ENCODE measurements at regions not wholly inside any gene's neighbourhood (a gene's known extent, or its start where the extent isn't known, plus 50 kb on each side); places are given as distances from the start of the nearest gene placed in this dataset.
A peak's percentile ranks its signal among the peaks of the same experiment; 100 is the strongest.

DNA sequence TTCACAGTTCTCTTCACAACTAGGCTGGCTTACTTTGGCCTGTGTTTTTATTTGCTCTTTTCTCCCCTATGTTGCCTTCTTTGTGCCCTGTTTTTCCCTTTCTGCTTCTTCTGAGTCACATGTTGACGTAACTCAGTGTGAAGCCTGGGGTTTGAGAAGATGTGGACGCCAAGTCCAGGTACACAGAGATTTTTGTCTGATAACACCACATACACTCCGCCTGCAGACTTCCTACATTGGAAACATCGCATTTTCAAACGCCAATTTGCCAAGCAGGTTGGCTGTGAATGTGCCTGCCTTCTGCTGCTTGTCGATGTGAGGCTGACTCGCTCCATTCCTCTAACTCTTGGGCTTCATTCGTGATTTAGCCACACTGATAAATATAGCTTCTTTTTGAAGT lies 62.6 kb upstream of the FN1 start (continued):
- TF ChIP-seq ZSCAN21 (CRISPR knock-in tag; IDR thresholded peaks at IDR 0.05; ENCODE audit: borderline replicate concordance) (no peak), ZNF496 (CRISPR knock-in tag; IDR thresholded peaks at IDR 0.05; ENCODE audit: insufficient replicate concordance) (no peak), PCBP1 (IDR thresholded peaks at IDR 0.05; ENCODE audit: borderline replicate concordance, low read depth, low read length) (no peak), ZNF746 (CRISPR knock-in tag; IDR thresholded peaks at IDR 0.05) (no peak), ZBTB21 (CRISPR knock-in tag; IDR thresholded peaks at IDR 0.05) (peak; percentile 49; the same call in 1 of the 2 replicates), TBX3 (IDR thresholded peaks at IDR 0.05; ENCODE audit: borderline replicate concordance) (no peak), ZNF772 (CRISPR knock-in tag; IDR thresholded peaks at IDR 0.05) (0 out of 2 replicates have a peak, but pooled peaks have one; percentile 38), RFX5 (IDR thresholded peaks at IDR 0.05; ENCODE audit: low read depth, low read length) (no peak), ZNF263 (CRISPR knock-in tag; IDR thresholded peaks at IDR 0.05) (no peak), ELF4 (CRISPR knock-in tag; IDR thresholded peaks at IDR 0.05; ENCODE audit: borderline replicate concordance) (no peak), MAFG (CRISPR knock-in tag; IDR thresholded peaks at IDR 0.05) (no peak), BCL6 (CRISPR knock-in tag; IDR thresholded peaks at IDR 0.05) (peak; percentile 60), ATF7 (IDR thresholded peaks at IDR 0.05) (no peak), ATF7 (CRISPR knock-in tag; IDR thresholded peaks at IDR 0.05) (no peak), NKX3-1 (CRISPR knock-in tag; IDR thresholded peaks at IDR 0.05) (no peak), U2AF1 (optimal IDR thresholded peaks at IDR 0.05; ENCODE audit: low read depth, low read length) (no peak), ONECUT2 (CRISPR knock-in tag; IDR thresholded peaks at IDR 0.05) (no peak), DMAP1 (CRISPR knock-in tag; IDR thresholded peaks at IDR 0.05) (peak; percentile 49; the same call in 1 of the 2 replicates), ZSCAN25 (CRISPR knock-in tag; IDR thresholded peaks at IDR 0.05) (no peak), ZC3H4 (CRISPR knock-in tag; IDR thresholded peaks at IDR 0.05; ENCODE audit: borderline replicate concordance) (no peak), TMF1 (CRISPR knock-in tag; IDR thresholded peaks at IDR 0.05; ENCODE audit: low read depth) (no peak), TRIM24 (CRISPR knock-in tag; IDR thresholded peaks at IDR 0.05) (no peak)
- TF ChIP-seq, protein P1, sequence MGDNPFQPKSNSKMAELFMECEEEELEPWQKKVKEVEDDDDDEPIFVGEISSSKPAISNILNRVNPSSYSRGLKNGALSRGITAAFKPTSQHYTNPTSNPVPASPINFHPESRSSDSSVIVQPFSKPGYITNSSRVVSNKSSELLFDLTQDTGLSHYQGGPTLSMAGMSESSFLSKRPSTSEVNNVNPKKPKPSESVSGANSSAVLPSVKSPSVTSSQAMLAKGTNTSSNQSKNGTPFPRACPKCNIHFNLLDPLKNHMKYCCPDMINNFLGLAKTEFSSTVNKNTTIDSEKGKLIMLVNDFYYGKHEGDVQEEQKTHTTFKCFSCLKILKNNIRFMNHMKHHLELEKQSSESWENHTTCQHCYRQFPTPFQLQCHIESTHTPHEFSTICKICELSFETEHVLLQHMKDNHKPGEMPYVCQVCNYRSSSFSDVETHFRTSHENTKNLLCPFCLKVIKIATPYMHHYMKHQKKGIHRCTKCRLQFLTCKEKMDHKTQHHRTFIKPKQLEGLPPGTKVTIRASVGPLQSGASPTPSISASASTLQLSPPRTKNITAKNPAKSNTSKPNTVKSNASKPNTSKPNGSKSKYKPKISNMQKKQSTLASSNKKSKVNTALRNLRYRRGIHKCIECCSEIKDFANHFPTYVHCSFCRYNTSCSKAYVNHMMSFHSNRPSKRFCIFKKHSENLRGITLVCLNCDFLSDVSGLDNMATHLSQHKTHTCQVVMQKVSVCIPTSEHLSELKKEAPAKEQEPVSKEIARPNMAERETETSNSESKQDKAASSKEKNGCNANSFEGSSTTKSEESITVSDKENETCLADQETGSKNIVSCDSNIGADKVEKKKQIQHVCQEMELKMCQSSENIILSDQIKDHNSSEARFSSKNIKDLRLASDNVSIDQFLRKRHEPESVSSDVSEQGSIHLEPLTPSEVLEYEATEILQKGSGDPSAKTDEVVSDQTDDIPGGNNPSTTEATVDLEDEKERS (CRISPR knock-in tag; IDR thresholded peaks at IDR 0.05), result no peak
- TF ChIP-seq, protein P2, sequence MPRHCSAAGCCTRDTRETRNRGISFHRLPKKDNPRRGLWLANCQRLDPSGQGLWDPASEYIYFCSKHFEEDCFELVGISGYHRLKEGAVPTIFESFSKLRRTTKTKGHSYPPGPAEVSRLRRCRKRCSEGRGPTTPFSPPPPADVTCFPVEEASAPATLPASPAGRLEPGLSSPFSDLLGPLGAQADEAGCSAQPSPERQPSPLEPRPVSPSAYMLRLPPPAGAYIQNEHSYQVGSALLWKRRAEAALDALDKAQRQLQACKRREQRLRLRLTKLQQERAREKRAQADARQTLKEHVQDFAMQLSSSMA (CRISPR knock-in tag; IDR thresholded peaks at IDR 0.05), result no peak
- TF ChIP-seq, protein P3, sequence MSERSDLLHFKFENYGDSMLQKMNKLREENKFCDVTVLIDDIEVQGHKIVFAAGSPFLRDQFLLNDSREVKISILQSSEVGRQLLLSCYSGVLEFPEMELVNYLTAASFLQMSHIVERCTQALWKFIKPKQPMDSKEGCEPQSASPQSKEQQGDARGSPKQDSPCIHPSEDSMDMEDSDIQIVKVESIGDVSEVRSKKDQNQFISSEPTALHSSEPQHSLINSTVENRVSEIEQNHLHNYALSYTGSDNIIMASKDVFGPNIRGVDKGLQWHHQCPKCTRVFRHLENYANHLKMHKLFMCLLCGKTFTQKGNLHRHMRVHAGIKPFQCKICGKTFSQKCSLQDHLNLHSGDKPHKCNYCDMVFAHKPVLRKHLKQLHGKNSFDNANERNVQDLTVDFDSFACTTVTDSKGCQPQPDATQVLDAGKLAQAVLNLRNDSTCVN (CRISPR knock-in tag; IDR thresholded peaks at IDR 0.05; ENCODE audit: borderline replicate concordance), result peak; percentile 59; the same call in 1 of the 2 replicates
- TF ChIP-seq, protein P4, sequence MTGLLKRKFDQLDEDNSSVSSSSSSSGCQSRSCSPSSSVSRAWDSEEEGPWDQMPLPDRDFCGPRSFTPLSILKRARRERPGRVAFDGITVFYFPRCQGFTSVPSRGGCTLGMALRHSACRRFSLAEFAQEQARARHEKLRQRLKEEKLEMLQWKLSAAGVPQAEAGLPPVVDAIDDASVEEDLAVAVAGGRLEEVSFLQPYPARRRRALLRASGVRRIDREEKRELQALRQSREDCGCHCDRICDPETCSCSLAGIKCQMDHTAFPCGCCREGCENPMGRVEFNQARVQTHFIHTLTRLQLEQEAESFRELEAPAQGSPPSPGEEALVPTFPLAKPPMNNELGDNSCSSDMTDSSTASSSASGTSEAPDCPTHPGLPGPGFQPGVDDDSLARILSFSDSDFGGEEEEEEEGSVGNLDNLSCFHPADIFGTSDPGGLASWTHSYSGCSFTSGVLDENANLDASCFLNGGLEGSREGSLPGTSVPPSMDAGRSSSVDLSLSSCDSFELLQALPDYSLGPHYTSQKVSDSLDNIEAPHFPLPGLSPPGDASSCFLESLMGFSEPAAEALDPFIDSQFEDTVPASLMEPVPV (CRISPR knock-in tag; IDR thresholded peaks at IDR 0.05), result no peak
- TF ChIP-seq, protein P5, sequence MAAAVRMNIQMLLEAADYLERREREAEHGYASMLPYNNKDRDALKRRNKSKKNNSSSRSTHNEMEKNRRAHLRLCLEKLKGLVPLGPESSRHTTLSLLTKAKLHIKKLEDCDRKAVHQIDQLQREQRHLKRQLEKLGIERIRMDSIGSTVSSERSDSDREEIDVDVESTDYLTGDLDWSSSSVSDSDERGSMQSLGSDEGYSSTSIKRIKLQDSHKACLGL (CRISPR knock-in tag; IDR thresholded peaks at IDR 0.05), result no peak

Data from HepG2 (cell line).